Small intestine (tissue), 7 donors: ENCODE measurements at regions not wholly inside any gene's neighbourhood (a gene's known extent, or its start where the extent isn't known, plus 50 kb on each side); places are given as distances from the start of the nearest gene placed in this dataset.

Experiments
- DNase-seq, 2 donors: peaks; one replicate each; pipeline versions ENCODE4 v3.0.0 to v3.0.0-alpha.2; 2013
- FAIRE-seq: peaks from 2 replicates; lab custom pipeline; 2012; peaks lifted over from hg19 to GRCh38; lab: Jason Lieb, UNC
- H3K27ac ChIP-seq, 3 donors: one replicate each; pipeline ENCODE4 v1.5.1; 2013; ENCODE audit warnings: low read length in 2 of 3, mild to moderate bottlenecking in 2 of 3, control low read depth in 1 of 3, inconsistent platforms in 1 of 3, low read depth in 1 of 3, moderate library complexity in 1 of 3
- H3K27me3 ChIP-seq, 3 donors: one replicate each; pipeline ENCODE4 v1.6.1; 2013; ENCODE audit warnings: low read length in 3 of 3, inconsistent platforms in 1 of 3; ENCODE audit not compliant: control insufficient read depth in 3 of 3, insufficient read depth in 3 of 3
- H3K36me3 ChIP-seq, 3 donors: one replicate each; pipeline ENCODE4 v1.6.1; 2013; ENCODE audit warnings: low read length in 3 of 3, inconsistent platforms in 1 of 3, low read depth in 1 of 3, mild to moderate bottlenecking in 1 of 3, moderate library complexity in 1 of 3; ENCODE audit not compliant: control insufficient read depth in 3 of 3, insufficient read depth in 2 of 3
- H3K4me1 ChIP-seq, 3 donors: one replicate each; pipeline ENCODE4 v1.6.1; 2013; ENCODE audit warnings: low read length in 2 of 3, inconsistent platforms in 1 of 3, low read depth in 1 of 3, mild to moderate bottlenecking in 1 of 3, moderate library complexity in 1 of 3; ENCODE audit not compliant: control insufficient read depth in 3 of 3, insufficient read depth in 2 of 3
- H3K4me3 ChIP-seq, 3 donors: one replicate each; pipeline ENCODE4 v1.5.1; 2013; ENCODE audit warnings: low read length in 3 of 3, control low read depth in 1 of 3, inconsistent platforms in 1 of 3, low read depth in 1 of 3, mild to moderate bottlenecking in 1 of 3, moderate library complexity in 1 of 3
- H3K9me3 ChIP-seq, 2 donors: one replicate each; pipeline ENCODE4 v1.6.1; 2013; ENCODE audit warnings: low read depth in 1 of 2, low read length in 1 of 2; ENCODE audit not compliant: control insufficient read depth in 2 of 2, insufficient read depth in 1 of 2
- WGBS, 3 donors: extraction: QIAGEN DNeasy Blood & Tissue Kit; methylation state at CpG; one replicate each; pipeline ENCODE4 v1.1.7; 2013; 5-methylcytosine and 5-hydroxymethylcytosine counted together
- donor health status: healthy with polysubstance abuse.
- donor health status: control.
- donor health status: control.
- donor health status: Bipolar disorder and iron deficiency.
- donor health status: healthy.

GRCh38 chr4:152045449-152045806 is 284.6 kb upstream of the GATB start:
- Histone ChIP-seq H3K27ac (no peak overlapping the region), H3K27me3 (peaks cover 0 to 10% (median 2%) of the 10 kb centered on the region in 3 donors), H3K4me3 (no peak overlapping the region), H3K4me1 (peaks cover 0 to 11% (median 0%) of the 10 kb centered on the region in 3 donors), H3K9me3 (peaks cover 0 to 6% of the 10 kb centered on the region in 2 donors), H3K36me3 (no peaks in the 10 kb centered on the region)
- DNase-seq = no peak
- FAIRE-seq = no peak
- WGBS, 3 donors = 24 to 32% (median 24%) methylated on average over 10 of the region's 10 CpGs

GRCh38 chr4:152044331-152045036 is 283.7 kb upstream of the GATB start:
- no peaks in the 10 kb centered on the region for H3K36me3 ChIP-seq
- WGBS, 3 donors = 43 to 56% (median 54%) methylated on average over 9 of the region's 9 CpGs
- peaks cover 0 to 11% (median 0%) of the 10 kb centered on the region in 3 donors for H3K4me1 ChIP-seq
- FAIRE-seq (no peak), DNase-seq (peak in 1 of 2 donors; percentile 15)
- H3K9me3 ChIP-seq = peaks cover 0 to 6% of the 10 kb centered on the region in 2 donors
- no peak overlapping the region for H3K27ac ChIP-seq
- H3K4me3 ChIP-seq = no peak overlapping the region
- H3K27me3 ChIP-seq = peaks cover 0 to 10% (median 2%) of the 10 kb centered on the region in 3 donors

GRCh38 chr4:152041295-152041694 is 280.5 kb upstream of the GATB start:
- H3K4me1 ChIP-seq = peaks cover 0 to 11% (median 0%) of the 10 kb centered on the region in 3 donors
- H3K9me3 ChIP-seq = peaks cover 0 to 6% of the 10 kb centered on the region in 2 donors
- peaks cover 0 to 10% (median 2%) of the 10 kb centered on the region in 3 donors for H3K27me3 ChIP-seq
- no peaks in the 10 kb centered on the region for H3K36me3 ChIP-seq
- WGBS, 3 donors = 76 to 90% (median 77%) methylated on average over 4 of the region's 4 CpGs
- no peak for FAIRE-seq
- no peak overlapping the region for H3K4me3 ChIP-seq
- no peak overlapping the region for H3K27ac ChIP-seq
- no peak for DNase-seq

- Histone ChIP-seq H3K4me1 (no peaks in the 10 kb centered on the region), H3K27ac (no peak overlapping the region), H3K27me3 (peaks cover 0 to 3% (median 0%) of the 10 kb centered on the region in 3 donors), H3K9me3 (peaks cover 0 to 4% of the 10 kb centered on the region in 2 donors), H3K36me3 (no peaks in the 10 kb centered on the region), H3K4me3 (no peak overlapping the region)
- FAIRE-seq (no peak), DNase-seq (no peak)
- WGBS, 3 donors = 82 to 95% (median 87%) methylated on average over 5 of the region's 5 CpGs
Observed at GRCh38 chr4:152039691-152040090, 278.9 kb upstream of the GATB start.

- FAIRE-seq = no peak
- no peak for DNase-seq
- H3K27ac ChIP-seq = no peak overlapping the region
- H3K27me3 ChIP-seq = peaks cover 0 to 2% (median 0%) of the 10 kb centered on the region in 3 donors
- no peaks in the 10 kb centered on the region for H3K36me3 ChIP-seq
- 76 to 85% (median 82%) methylated on average over 11 of the region's 11 CpGs for WGBS, 3 donors
- H3K4me3 ChIP-seq = no peak overlapping the region
- H3K4me1 ChIP-seq = no peaks in the 10 kb centered on the region
- H3K9me3 ChIP-seq = no peaks in the 10 kb centered on the region
Observed at GRCh38 chr4:152039023-152039481, 278.2 kb upstream of the GATB start.

GRCh38 chr4:152038238-152038637 is 277.4 kb upstream of the GATB start:
- Histone ChIP-seq H3K9me3 (no peaks in the 10 kb centered on the region), H3K4me1 (no peaks in the 10 kb centered on the region), H3K4me3 (no peak overlapping the region), H3K27ac (no peak overlapping the region), H3K36me3 (no peaks in the 10 kb centered on the region), H3K27me3 (no peaks in the 10 kb centered on the region)
- DNase-seq = no peak
- 59 to 70% (median 68%) methylated on average over 3 of the region's 3 CpGs for WGBS, 3 donors
- FAIRE-seq = no peak

GRCh38 chr4:152037435-152037834 is 276.6 kb upstream of the GATB start:
- WGBS, 3 donors = 93 to 97% (median 95%) methylated on average over 1 of the region's 1 CpG

GRCh38 chr4:152033621-152034020 is 272.8 kb upstream of the GATB start:
- H3K27me3 ChIP-seq = no peaks in the 10 kb centered on the region
- no peaks in the 10 kb centered on the region for H3K36me3 ChIP-seq
- H3K4me3 ChIP-seq = no peak overlapping the region
- no peaks in the 10 kb centered on the region for H3K4me1 ChIP-seq
- DNase-seq (no peak), FAIRE-seq (no peak)
- H3K9me3 ChIP-seq = no peaks in the 10 kb centered on the region
- WGBS, 3 donors = 61 to 87% (median 80%) methylated on average over 6 of the region's 6 CpGs
- H3K27ac ChIP-seq = no peak overlapping the region

More at GRCh38 chr4:152037435-152037834, 276.6 kb upstream of the GATB start:
- FAIRE-seq (no peak), DNase-seq (no peak)
- Histone ChIP-seq H3K9me3 (no peaks in the 10 kb centered on the region), H3K4me3 (no peak overlapping the region), H3K27me3 (no peaks in the 10 kb centered on the region), H3K27ac (no peak overlapping the region), H3K36me3 (no peaks in the 10 kb centered on the region), H3K4me1 (no peaks in the 10 kb centered on the region)
